ENCODE measurements at regions not wholly inside any gene's neighbourhood (a gene's known extent, or its start where the extent isn't known, plus 50 kb on each side); places are given as distances from the start of the nearest gene placed in this dataset.
"Not testable (repeated sequence)": the region's sequence is repeated elsewhere in the genome, so short reads cannot be mapped to it uniquely, and the experiment has no call there.

DNA sequence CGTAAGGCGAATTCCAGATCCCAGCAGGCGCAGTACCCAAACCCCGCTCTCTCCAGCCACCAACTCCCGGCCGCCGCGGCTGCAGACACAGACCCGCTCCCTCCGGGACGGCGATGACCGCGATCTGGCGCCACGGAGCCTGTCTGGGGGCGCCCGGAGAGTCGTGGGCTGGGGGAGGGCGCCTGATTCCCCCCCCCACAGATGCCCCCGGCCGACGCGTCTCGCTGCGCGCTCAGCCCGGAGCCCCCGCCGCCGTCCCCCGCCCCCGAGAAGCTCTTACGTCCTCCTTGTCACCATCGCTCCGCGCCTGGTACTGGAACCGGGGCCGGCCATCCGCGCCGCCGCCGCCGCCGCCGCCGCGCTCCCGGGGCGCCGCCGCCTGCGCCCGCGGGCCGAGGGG lies 173.6 kb downstream of the ATP6V0E2 start:
- DNase-seq = not testable (repeated sequence)

DNA sequence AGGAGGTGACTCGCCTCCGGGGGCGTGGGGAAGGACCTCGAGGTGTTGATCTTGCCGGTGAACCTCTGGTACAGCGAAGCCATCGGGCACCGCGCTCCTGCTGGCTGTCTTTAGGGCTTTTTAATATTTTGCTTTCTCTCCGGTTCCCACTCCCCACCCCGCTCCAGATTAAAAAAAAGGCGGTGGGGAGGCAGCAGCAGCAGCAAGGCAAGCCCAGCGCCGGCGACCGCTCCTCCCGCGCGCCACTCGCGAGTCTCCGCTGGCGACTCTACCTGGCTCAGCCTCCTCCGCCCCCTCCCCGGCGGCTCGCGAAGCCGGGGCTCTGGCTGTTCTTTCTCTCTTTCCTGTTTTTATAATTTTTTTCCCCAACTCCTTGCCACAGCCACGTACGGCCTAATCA lies 174.0 kb downstream of the ATP6V0E2 start:
- not testable (repeated sequence) for DNase-seq

DNA sequence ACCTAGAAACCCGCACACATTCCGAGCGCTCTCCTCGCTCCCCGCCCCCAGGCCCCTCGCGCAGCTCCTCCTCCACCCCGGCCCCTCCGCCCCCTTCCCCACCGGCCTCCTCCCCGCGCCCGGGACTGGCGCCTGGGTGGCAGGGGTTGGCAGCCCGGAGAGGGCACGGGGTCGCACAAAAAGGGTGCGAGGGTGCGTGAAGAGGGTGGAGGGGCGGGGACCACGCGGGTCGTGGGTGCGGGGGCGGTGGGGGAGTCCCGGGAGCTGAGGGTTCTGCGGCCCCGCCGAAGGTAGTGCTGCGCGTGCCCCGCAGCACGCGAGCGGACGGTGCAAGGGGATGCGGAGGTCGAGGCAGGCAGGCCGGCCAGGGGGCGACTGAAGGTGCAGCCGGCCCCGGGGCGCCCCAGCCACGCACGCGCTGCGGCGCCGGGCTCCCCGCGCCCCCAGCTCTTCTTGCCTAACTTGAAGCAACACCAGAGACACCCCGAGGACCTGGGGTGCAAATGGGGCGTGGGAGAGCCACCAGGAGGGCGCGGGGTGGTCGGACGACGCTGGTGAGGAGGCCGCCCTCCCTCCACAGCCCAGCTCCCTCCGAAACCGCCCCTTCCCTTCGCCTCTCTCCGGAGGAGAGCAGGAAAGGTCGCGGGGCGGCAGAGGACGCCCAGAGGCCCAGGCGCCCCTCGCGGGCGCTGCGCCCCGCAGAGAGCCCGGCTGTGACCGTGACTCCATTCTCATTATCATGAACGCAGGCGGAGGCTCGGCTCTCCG lies 174.7 kb downstream of the ATP6V0E2 start:
- DNase-seq = not testable (repeated sequence)

DNA sequence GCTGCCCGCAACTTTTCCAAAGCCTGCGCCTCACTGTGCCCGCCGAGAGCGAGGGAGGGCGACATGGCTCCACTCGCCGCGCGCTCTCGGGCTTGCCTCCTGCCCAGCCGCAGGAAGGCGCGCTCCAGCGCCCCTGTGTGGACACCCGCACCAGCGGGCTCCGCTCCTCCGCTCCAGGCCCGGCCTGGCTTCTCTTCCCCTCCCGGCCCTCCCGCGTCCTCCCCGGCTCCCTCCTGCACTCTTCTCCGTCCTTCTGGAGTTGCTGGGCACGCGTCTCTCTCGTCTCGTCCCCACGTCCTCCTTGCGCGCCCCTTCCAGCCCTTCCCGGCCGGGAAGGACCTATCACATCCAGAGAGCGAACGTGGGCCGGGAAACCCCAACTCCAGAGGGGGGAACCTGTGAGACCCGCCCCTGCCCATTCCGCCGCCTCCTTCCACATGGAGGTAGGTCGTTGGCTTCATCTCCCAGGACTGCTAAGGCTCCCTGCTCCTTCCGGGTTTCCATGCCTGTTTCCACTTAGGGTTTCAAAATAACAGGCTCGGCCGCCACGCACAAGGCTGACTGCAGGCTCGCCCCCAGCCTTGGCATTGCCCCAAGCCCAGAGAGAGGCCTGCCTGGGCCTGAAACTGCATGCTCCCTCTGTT lies 175.4 kb downstream of the ATP6V0E2 start:
- not testable (repeated sequence) for DNase-seq

DNA sequence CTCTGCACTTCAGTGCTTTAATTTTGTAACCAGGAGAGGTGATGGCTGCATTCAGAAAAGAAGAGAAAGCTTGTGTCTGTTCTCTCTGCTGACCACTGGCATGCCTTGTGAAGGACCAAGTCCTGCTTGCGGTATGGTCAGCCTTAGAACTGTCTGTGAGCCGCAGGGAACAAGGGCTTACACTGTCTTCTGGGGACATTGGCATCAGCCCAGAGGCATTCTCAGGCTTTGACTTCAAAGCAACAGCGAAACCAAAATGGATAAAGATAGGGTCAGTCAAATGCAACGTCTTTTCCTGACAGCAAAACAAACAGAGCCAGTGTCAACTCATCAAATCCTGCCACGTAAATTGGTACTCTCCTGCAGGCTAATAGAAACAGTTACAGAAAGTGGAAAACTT lies 179.6 kb downstream of the ATP6V0E2 start:
- DNase-seq = not testable (repeated sequence)

DNA sequence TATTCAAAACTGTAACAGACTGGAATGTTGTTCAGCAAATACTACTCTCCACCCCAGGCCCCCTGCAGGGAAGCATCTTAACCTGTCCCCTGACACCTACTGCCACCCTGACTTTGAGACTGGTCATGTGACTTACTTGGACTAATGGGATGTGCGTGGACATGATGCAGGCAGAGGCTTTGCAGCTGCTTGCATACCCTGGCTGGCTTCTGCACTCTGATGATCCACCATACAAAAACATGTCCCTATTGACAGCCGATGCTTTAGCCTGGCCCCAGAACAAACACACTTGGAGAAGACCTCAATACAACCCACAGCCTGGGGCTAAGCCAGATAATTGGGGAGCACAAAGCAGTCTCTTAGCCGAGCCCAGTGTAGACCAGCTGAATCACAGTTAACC lies 180.5 kb downstream of the ATP6V0E2 start:
- not testable (repeated sequence) for DNase-seq

DNA sequence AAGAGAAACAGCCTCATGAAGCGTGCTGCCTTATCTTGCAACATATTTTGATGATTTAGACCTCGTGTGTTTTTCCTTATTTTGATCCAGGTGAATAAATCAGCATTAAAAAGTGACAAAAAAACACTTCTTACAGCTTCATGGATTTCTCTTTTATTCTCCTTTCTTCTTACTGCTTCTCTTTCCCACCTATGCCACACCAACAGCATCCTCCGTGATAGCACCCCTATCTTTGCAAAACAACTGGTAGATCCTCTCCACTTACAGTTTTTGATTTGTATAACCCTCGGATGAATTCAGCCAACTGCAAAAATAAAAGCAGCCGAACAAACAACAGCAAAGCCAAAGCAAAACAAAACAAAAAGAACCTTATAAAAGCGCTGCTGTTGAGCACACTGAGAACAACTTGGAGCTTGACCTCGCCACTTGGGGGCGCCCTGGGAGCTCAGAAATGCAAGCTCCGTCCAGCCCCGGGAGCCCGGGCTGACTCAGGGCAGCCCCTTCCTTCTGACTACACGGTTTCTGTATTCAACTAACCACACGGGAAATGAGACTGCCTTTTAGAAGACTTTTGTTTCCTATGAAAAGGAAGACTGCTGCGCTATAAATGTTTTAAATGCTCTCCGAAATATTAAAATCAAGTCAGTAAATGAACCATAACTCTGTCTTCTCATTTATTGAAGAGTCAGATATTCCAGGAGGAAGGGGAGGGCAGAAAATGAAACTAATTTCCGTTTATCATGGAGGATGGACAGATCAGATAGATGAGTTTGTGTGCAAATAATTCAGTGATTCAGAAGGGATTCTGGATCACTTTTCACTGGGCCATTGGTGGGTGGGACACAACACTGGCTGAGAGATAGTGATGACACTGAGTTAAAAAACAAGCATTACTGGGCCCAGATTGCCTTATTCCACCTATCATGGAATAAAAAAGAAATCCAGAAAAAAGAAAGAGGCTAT lies 186.8 kb downstream of the ATP6V0E2 start:
- DNase-seq = peak; percentile 81 to 87

DNA sequence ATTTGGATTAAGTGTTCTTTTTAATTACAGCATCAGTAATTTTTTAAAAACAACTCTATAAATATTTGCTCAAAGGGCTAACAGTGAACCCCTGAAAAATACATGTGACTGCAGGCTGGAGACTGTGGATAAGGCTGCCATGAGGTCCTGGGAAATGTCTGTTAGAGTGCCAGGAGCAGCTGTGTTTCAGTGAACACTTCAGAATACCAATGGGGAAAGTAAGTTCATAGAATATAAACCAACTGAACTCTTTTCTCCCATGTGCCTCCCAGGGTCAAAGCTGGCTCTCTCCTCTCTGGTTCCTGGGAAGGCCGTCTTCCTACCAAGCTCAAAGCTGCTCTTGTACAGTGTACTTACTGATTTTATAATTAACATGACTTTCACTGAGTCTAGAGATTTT lies 189.4 kb downstream of the ATP6V0E2 start:
- DNase-seq = not testable (repeated sequence)

DNA sequence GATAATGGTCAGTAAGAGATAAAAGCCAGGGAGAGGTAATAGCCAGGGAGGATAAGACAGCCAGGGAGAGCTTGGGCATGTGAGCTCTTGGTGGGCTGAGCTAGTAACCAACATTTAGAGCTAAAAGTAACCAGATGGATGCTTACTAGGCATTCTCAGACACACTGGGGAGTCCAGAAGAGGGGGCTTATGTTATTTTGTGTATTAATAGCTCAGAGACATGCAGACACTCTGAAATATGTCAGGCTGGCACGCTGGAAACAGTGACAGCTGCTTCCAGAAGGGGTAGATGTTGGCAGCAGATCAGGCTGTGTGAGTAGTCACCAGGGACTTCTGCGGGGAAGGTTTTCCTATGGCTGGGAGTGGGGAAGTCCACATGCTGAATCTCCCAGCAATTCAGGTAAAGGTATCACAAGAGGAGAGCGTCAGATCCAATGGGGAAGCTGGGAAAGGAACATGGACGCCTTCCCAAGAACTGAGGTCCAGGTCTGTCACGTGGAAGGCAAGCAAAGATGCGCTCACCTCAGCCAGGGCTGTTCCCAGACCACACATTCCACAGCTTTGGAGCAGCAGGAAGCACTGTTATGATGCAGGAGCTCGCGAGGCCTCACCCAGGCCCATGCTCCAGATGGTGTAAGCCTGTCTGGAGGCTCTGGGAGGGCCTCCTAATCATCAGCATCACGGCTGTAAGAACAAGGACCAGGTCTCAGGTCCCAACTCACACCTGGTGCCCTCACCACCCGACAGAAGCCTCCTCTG lies 196.0 kb downstream of the ATP6V0E2 start:
- DNase-seq = not testable (repeated sequence)

DNA sequence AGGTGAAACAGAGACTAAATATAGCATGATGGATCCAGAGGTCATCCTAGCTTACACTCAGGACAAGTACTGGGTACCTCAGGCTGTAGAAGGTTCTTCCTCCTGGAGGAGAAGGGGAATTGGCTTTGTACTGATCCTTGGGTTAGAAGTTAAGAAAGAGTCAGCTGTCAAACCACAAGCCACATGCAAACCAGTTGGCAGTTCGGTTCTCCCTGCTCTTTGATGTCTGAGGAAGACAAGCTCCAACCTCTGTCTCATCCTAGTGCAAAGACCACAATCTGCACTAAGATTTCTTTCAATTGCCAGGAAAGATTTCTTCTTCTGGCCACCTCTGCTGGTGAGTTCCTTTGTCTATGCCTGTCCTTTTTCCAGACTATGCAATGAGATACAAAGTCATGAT lies 203.8 kb downstream of the ATP6V0E2 start:
- DNase-seq = not testable (repeated sequence)

DNA sequence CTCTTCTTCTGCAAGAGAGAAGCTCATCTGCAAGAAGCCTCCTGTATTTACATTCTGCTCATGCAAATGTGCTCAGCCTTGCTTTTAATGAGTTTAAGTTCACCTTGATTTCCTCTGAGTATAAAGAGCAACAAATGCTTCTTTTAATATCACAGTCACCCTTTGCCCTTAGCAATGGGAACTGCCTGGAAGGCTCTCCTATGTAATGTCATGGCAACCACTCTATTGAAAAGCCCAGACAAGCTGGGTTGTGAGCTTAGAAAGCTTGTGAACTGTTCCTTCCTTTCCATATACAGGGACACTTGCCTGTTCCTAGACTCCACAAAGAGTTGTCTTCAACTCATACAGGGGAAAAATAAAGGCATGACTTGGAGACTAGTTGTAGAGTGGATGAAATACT lies 208.1 kb downstream of the ATP6V0E2 start:
- not testable (repeated sequence) for DNase-seq

DNA sequence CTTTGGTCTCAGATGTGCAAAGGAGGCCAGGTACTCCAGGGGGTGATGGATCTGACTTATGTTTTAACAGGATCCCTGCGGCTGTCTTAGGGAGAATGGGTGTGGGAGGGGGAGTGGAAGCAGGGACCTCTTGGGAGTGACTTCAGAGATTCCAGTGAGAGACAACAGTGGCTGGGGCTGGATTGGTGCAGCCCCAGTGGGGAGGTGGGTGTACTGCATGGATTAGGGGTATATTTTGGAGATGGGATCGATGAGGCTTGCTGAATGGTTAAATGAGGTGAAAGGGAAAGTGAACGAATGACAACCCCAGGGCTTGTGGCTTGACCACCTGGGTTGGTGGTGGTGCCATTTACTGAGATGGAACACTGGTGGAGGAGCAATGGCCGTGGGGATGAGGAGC lies 211.0 kb downstream of the ATP6V0E2 start:
- DNase-seq = not testable (repeated sequence)

DNA sequence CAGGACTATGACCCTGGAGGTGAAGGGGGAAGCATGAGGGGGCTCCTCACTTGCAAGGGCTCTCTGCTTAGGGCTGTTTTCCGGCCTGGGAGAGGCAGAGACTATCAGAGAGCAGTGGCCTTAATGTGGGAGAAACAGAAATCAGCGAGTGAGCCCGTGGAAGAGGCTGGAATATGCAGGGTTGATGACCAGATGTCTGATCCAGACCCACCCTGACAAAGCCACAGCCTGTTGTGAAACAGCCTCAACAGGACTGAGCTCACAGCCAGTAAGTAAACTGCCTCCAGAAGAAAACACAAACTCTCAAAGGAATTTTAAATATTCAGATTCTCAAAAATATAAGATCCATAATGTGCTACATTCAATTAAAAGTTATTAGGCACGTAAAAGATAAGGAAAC lies 213.7 kb downstream of the ATP6V0E2 start:
- DNase-seq = not testable (repeated sequence)

DNA sequence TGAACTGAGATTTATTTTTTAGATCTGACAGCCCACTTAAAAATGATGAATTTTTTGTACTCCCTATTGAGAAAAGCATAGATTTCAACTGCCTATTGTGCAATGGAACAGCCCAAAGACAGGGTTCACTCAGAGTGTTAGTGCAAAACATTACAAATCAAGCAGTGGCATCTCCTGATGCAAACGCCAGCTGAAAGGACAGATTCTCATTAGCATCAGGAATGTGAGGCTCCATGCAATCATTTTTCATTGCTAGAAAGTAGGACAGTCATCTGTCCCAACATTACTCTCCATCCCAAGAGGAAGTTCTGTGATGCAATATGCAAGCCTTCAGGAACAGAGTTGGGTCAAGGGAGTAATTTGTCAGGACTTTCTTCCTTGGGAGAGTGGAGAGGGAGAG lies 215.4 kb downstream of the ATP6V0E2 start:
- DNase-seq = not testable (repeated sequence)

DNA sequence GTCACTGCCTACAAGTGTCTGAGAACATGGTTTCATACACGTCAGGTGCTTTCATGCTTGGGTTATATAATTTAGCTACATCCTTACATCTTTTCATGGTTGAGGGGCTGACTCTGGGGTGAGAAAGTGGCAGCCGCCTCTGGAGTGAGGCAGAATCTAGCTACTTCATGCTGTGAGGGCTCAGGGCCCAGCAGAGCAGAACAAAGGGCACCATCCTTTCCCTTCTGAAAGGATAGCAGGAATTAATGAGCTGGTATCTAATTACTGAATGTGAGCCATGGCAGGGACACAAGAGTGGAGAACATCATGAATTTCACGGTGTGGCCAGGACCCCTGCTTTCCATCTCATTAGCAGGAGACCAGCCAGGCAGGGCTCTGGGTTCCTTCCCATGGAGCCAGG lies 217.0 kb downstream of the ATP6V0E2 start:
- not testable (repeated sequence) for DNase-seq

DNA sequence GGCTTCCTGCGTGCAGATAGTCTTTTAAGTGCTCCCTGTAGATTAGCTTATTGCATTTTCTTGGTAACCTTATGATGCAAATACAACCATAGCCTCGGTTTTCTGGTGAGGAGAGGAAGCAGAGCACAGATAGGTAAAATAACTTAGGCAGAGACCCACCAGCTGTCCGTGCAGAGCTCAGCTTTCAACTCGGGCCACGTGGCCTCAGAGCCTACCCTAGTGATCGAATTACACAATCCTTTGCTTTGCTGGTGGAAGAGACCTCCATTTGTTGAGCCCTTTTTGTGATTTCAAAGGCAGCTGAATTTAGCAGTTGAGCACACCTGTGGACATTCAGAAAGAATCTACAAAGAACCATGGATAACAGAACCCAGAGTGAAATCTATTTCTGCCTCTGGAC lies 220.1 kb downstream of the ATP6V0E2 start:
- DNase-seq = not testable (repeated sequence)

DNA sequence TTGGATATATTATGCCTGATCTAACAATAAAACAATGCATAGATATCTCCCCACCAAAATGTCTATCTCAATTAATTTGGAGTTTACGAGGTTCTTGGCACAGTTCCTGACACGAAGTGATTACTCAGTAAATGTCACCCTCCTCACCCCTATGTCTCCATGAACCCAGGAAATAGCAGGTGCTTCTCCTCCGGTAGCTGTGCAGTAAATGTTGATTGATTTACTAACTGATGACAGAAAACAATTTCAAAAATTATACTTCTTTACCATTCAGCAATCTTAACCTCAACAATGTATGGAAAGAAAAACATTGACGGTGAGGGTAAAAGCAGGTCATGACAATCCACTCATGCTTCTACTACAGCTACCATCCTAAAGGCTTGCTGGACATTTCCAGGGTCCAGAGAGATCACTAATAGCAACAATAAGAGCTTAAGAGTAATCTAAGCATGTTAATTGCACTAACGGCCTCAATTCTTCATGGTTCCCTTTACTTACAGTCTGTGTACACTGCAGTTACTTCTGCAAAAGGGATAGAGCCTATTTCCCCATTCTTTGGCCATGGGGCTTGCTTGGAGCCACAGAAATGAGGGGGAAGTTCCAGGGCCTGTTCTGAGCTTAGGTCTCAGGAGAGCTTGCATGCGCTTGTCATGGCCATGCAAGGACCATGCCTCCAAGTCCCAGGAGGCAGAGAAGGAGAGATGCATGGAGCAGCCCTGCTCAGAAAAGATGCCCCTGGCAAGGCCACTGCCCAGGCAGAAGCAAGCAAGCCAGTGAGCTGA lies 222.6 kb downstream of the ATP6V0E2 start:
- not testable (repeated sequence) for DNase-seq

DNA sequence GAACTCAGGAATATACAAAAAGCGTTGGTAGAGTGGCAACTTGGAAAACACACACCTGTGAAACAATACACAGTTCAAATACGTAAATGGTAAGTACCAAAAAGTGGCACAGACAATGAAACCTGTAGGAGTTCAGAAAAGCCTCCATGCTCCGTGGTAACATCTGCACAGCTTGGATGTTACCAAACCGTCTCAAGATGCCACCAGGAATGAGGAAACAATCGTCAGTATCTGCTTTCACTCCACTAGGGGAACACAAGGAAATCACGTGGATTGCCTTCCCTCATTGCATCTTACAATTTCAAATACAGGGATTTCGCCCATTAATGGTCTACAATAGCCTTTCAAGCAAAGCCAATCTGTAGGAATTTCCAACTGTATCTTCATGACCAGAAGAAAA lies 224.6 kb upstream of the LRRC61 start:
- not testable (repeated sequence) for DNase-seq

DNA sequence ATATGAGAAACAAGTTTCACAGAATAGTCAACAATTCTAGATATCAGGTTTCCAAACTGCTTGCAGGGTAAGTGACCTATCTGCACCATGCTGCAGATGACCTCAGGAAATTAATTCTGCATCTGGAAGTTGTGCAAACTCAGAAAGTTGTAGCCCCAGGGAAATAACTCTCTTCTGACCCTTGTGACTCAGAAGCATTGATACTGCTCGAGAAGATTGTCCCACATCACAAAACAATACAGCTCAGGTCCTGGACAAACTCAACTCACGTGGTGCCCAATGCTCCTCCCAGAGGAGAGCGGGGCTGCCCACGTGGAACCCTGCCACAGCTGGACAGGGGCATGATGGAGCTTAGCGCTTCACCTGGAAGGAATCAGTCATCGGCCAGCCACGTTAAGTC lies 221.9 kb upstream of the LRRC61 start:
- DNase-seq = not testable (repeated sequence)

DNA sequence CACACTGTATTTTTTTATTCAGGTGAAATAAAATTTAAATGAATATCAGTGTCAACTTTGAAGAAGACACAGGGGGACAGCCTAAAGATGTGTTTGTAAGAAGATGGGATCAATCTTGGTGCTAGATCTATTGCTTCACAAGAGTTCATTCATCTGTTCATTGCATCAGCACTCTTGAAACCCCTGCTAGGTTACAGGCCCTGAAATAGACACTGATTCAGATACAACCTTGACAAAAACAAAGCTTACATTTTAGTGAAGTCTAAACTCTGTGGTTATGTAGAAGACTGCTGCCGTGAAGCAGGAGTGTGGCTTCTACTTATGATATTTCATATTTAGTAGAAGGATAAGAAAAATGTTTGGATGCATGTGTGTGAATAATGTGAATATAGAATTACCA lies 215.9 kb upstream of the LRRC61 start:
- DNase-seq = not testable (repeated sequence)

DNA sequence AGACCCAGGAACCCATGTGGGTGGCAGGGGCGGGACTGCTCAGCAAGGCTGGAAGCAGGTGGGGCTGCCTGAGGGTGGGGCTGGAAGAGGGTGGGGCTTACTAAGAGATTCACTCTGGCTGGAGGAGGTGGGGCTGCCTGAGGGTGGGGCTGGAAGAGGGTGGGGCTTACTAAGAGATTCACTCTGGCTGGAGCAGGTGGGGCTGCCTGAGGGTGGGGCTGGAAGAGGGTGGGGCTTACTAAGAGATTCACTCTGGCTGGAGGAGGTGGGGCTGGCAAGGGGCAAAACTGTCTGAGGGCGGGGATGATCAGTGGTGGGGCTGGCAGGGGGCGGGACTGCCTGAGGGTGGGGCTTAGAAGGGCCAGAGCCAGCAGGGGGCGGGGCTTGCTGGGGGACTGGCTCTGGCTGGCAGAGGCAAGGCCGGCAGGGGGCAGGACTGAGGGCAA lies 212.8 kb upstream of the LRRC61 start:
- DNase-seq = not testable (repeated sequence)
